ENCODE measurements at regions not wholly inside any gene's neighbourhood (a gene's known extent, or its start where the extent isn't known, plus 50 kb on each side); places are given as distances from the start of the nearest gene placed in this dataset.

GRCh38 chr2:67462738-67463496, 65.8 kb downstream of the ETAA1 start:
- H3K18ac ChIP-seq (ENCODE audit: low read length) = no peak overlapping the region
- H3K4me2 ChIP-seq (ENCODE audit: insufficient read depth, low read length, poor library complexity, severe bottlenecking) = no peak overlapping the region
- no CpG with 5 or more reads among the region's 2 CpGs for WGBS, 2 donors (ENCODE audit: extremely low coverage in 2 of 2, insufficient read length in 2 of 2, insufficient replicate concordance in 1 of 2)
- no peak overlapping the region for H3K9ac ChIP-seq (ENCODE audit: low read depth, low read length, poor library complexity)
- H2AFZ ChIP-seq (ENCODE audit: low read length) = no peak overlapping the region
- no peak overlapping the region for H3K23ac ChIP-seq (ENCODE audit: low read depth, low read length, poor library complexity)
- H2BK15ac ChIP-seq (ENCODE audit: low read length) = no peak overlapping the region
- H3K14ac ChIP-seq (ENCODE audit: low read length) = no peak overlapping the region
- H2BK120ac ChIP-seq (ENCODE audit: low read depth, low read length) = no peak overlapping the region
- no peak overlapping the region for H3K4ac ChIP-seq (ENCODE audit: low read length)
- no peaks in the 10 kb centered on the region for H3K27me3 ChIP-seq (ENCODE audit: control insufficient read depth in 3 of 3, insufficient read depth in 3 of 3, low read depth in 1 of 3, low read length in 3 of 3)
- no peak overlapping the region for H2BK12ac ChIP-seq (ENCODE audit: low read length)
- DNase-seq (ENCODE audit: low spot score) = no peak
- H2BK5ac ChIP-seq (ENCODE audit: low read length) = no peak overlapping the region
- no peaks in the 10 kb centered on the region for H3K9me3 ChIP-seq (replicated peaks in 1 of 2; ENCODE audit: control insufficient read depth in 2 of 2, insufficient read depth in 1 of 2, low read depth in 1 of 2, low read length in 2 of 2)
- no peak overlapping the region for H4K8ac ChIP-seq (ENCODE audit: low read depth, low read length)
- no peaks in the 10 kb centered on the region for H3K4me1 ChIP-seq (ENCODE audit: control insufficient read depth in 2 of 2, insufficient read depth in 1 of 2, low read depth in 1 of 2, low read length in 2 of 2)
- no peaks in the 10 kb centered on the region for H3K36me3 ChIP-seq (replicated peaks in 1 of 2; ENCODE audit: control insufficient read depth in 2 of 2, insufficient read depth in 2 of 2, low read length in 2 of 2)
- H3K27ac ChIP-seq (replicated peaks; ENCODE audit: low read length) = no peak overlapping the region
- no peak overlapping the region for H3K4me3 ChIP-seq (ENCODE audit: low read length in 2 of 2)
- H3K79me1 ChIP-seq (ENCODE audit: low read depth, low read length) = no peaks in the 10 kb centered on the region
- H2AK5ac ChIP-seq (ENCODE audit: low read depth, low read length) = no peak overlapping the region
- H4K91ac ChIP-seq (ENCODE audit: low read depth, low read length, poor library complexity) = no peak overlapping the region

GRCh38 chr2:67463810-67464209, 66.7 kb downstream of the ETAA1 start:
- Histone ChIP-seq H3K27ac (replicated peaks; ENCODE audit: low read length) (no peak overlapping the region), H3K79me1 (ENCODE audit: low read depth, low read length) (no peaks in the 10 kb centered on the region), H3K9me3 (replicated peaks in 1 of 2; ENCODE audit: control insufficient read depth in 2 of 2, insufficient read depth in 1 of 2, low read depth in 1 of 2, low read length in 2 of 2) (no peaks in the 10 kb centered on the region)

GRCh38 chr2:67465623-67466022, 68.5 kb downstream of the ETAA1 start:
- H3K9ac ChIP-seq (ENCODE audit: low read depth, low read length, poor library complexity) = no peak overlapping the region
- no peak overlapping the region for H4K8ac ChIP-seq (ENCODE audit: low read depth, low read length)
- H3K4me1 ChIP-seq (ENCODE audit: control insufficient read depth in 2 of 2, insufficient read depth in 1 of 2, low read depth in 1 of 2, low read length in 2 of 2) = no peaks in the 10 kb centered on the region
- H2BK120ac ChIP-seq (ENCODE audit: low read depth, low read length) = no peak overlapping the region
- no peaks in the 10 kb centered on the region for H3K27me3 ChIP-seq (ENCODE audit: control insufficient read depth in 3 of 3, insufficient read depth in 3 of 3, low read depth in 1 of 3, low read length in 3 of 3)
- no peak overlapping the region for H3K4me2 ChIP-seq (ENCODE audit: insufficient read depth, low read length, poor library complexity, severe bottlenecking)
- no peak overlapping the region for H3K27ac ChIP-seq (replicated peaks; ENCODE audit: low read length)
- no peaks in the 10 kb centered on the region for H3K36me3 ChIP-seq (replicated peaks in 1 of 2; ENCODE audit: control insufficient read depth in 2 of 2, insufficient read depth in 2 of 2, low read length in 2 of 2)
- no peaks in the 10 kb centered on the region for H3K79me1 ChIP-seq (ENCODE audit: low read depth, low read length)
- no peak overlapping the region for H3K18ac ChIP-seq (ENCODE audit: low read length)
- H3K14ac ChIP-seq (ENCODE audit: low read length) = no peak overlapping the region
- no peak overlapping the region for H3K4me3 ChIP-seq (ENCODE audit: low read length in 2 of 2)
- H2AFZ ChIP-seq (ENCODE audit: low read length) = no peak overlapping the region
- DNase-seq (ENCODE audit: low spot score) = no peak
- H4K91ac ChIP-seq (ENCODE audit: low read depth, low read length, poor library complexity) = no peak overlapping the region
- no peak overlapping the region for H3K23ac ChIP-seq (ENCODE audit: low read depth, low read length, poor library complexity)
- no peak overlapping the region for H2BK12ac ChIP-seq (ENCODE audit: low read length)
- H3K9me3 ChIP-seq (replicated peaks in 1 of 2; ENCODE audit: control insufficient read depth in 2 of 2, insufficient read depth in 1 of 2, low read depth in 1 of 2, low read length in 2 of 2) = no peaks in the 10 kb centered on the region
- no peak overlapping the region for H2BK15ac ChIP-seq (ENCODE audit: low read length)
- no peak overlapping the region for H2BK5ac ChIP-seq (ENCODE audit: low read length)
- H3K4ac ChIP-seq (ENCODE audit: low read length) = no peak overlapping the region
- no peak overlapping the region for H2AK5ac ChIP-seq (ENCODE audit: low read depth, low read length)

More at GRCh38 chr2:67463810-67464209, 66.7 kb downstream of the ETAA1 start:
- Histone ChIP-seq H3K4ac (ENCODE audit: low read length) (no peak overlapping the region), H2BK120ac (ENCODE audit: low read depth, low read length) (no peak overlapping the region), H4K8ac (ENCODE audit: low read depth, low read length) (no peak overlapping the region), H4K91ac (ENCODE audit: low read depth, low read length, poor library complexity) (no peak overlapping the region), H2BK15ac (ENCODE audit: low read length) (no peak overlapping the region), H2AK5ac (ENCODE audit: low read depth, low read length) (no peak overlapping the region), H3K23ac (ENCODE audit: low read depth, low read length, poor library complexity) (no peak overlapping the region), H3K9ac (ENCODE audit: low read depth, low read length, poor library complexity) (no peak overlapping the region), H3K4me3 (ENCODE audit: low read length in 2 of 2) (no peak overlapping the region), H2AFZ (ENCODE audit: low read length) (no peak overlapping the region), H2BK5ac (ENCODE audit: low read length) (no peak overlapping the region), H3K18ac (ENCODE audit: low read length) (no peak overlapping the region), H3K27me3 (ENCODE audit: control insufficient read depth in 3 of 3, insufficient read depth in 3 of 3, low read depth in 1 of 3, low read length in 3 of 3) (no peaks in the 10 kb centered on the region), H2BK12ac (ENCODE audit: low read length) (no peak overlapping the region), H3K4me2 (ENCODE audit: insufficient read depth, low read length, poor library complexity, severe bottlenecking) (no peak overlapping the region), H3K4me1 (ENCODE audit: control insufficient read depth in 2 of 2, insufficient read depth in 1 of 2, low read depth in 1 of 2, low read length in 2 of 2) (no peaks in the 10 kb centered on the region), H3K36me3 (replicated peaks in 1 of 2; ENCODE audit: control insufficient read depth in 2 of 2, insufficient read depth in 2 of 2, low read length in 2 of 2) (no peaks in the 10 kb centered on the region), H3K14ac (ENCODE audit: low read length) (no peak overlapping the region)
- DNase-seq (ENCODE audit: low spot score) = no peak
- no CpG with 5 or more reads among the region's 5 CpGs for WGBS, 2 donors (ENCODE audit: extremely low coverage in 2 of 2, insufficient read length in 2 of 2, insufficient replicate concordance in 1 of 2)

- H3K36me3 ChIP-seq (replicated peaks in 1 of 2; ENCODE audit: control insufficient read depth in 2 of 2, insufficient read depth in 2 of 2, low read length in 2 of 2) = no peaks in the 10 kb centered on the region
- H4K91ac ChIP-seq (ENCODE audit: low read depth, low read length, poor library complexity) = no peak overlapping the region
- H3K4ac ChIP-seq (ENCODE audit: low read length) = no peak overlapping the region
- H3K79me1 ChIP-seq (ENCODE audit: low read depth, low read length) = no peaks in the 10 kb centered on the region
- H2BK12ac ChIP-seq (ENCODE audit: low read length) = no peak overlapping the region
- H3K4me3 ChIP-seq (ENCODE audit: low read length in 2 of 2) = no peak overlapping the region
- H4K8ac ChIP-seq (ENCODE audit: low read depth, low read length) = no peak overlapping the region
- no peak overlapping the region for H2BK120ac ChIP-seq (ENCODE audit: low read depth, low read length)
- no peak for DNase-seq (ENCODE audit: low spot score)
- no peaks in the 10 kb centered on the region for H3K27me3 ChIP-seq (ENCODE audit: control insufficient read depth in 3 of 3, insufficient read depth in 3 of 3, low read depth in 1 of 3, low read length in 3 of 3)
- no peak overlapping the region for H2BK15ac ChIP-seq (ENCODE audit: low read length)
- no peaks in the 10 kb centered on the region for H3K4me1 ChIP-seq (ENCODE audit: control insufficient read depth in 2 of 2, insufficient read depth in 1 of 2, low read depth in 1 of 2, low read length in 2 of 2)
- H3K9ac ChIP-seq (ENCODE audit: low read depth, low read length, poor library complexity) = no peak overlapping the region
- H3K23ac ChIP-seq (ENCODE audit: low read depth, low read length, poor library complexity) = no peak overlapping the region
- H3K14ac ChIP-seq (ENCODE audit: low read length) = no peak overlapping the region
- H2AK5ac ChIP-seq (ENCODE audit: low read depth, low read length) = no peak overlapping the region
- H3K9me3 ChIP-seq (replicated peaks in 1 of 2; ENCODE audit: control insufficient read depth in 2 of 2, insufficient read depth in 1 of 2, low read depth in 1 of 2, low read length in 2 of 2) = no peaks in the 10 kb centered on the region
- H2AFZ ChIP-seq (ENCODE audit: low read length) = no peak overlapping the region
- H3K27ac ChIP-seq (replicated peaks; ENCODE audit: low read length) = no peak overlapping the region
- no peak overlapping the region for H2BK5ac ChIP-seq (ENCODE audit: low read length)
- H3K4me2 ChIP-seq (ENCODE audit: insufficient read depth, low read length, poor library complexity, severe bottlenecking) = no peak overlapping the region
- H3K18ac ChIP-seq (ENCODE audit: low read length) = no peak overlapping the region
- WGBS, 2 donors (ENCODE audit: extremely low coverage in 2 of 2, insufficient read length in 2 of 2, insufficient replicate concordance in 1 of 2) = no CpG with 5 or more reads among the region's 4 CpGs
Observed at GRCh38 chr2:67466734-67467133, 69.6 kb downstream of the ETAA1 start.
